HG02973 (cell line): ENCODE measurements at regions not wholly inside any gene's neighbourhood (a gene's known extent, or its start where the extent isn't known, plus 50 kb on each side); places are given as distances from the start of the nearest gene placed in this dataset.

ENCODE experiments used
- ATAC-seq: cut with Tn5 transposase; IDR thresholded peaks from one replicate; pipeline ENCODE4 v1.9.1; 2021; ENCODE audit warnings: moderate library complexity; ENCODE audit not compliant: unreplicated experiment

- ATAC-seq = peak; percentile 26
Observed at GRCh38 chr6:105991561-105992314, 94.4 kb upstream of the PRDM1 start.

- no peak for ATAC-seq
Observed at GRCh38 chr6:105990151-105990550, 96.0 kb upstream of the PRDM1 start.

GRCh38 chr6:105988812-105989577 is 97.1 kb upstream of the PRDM1 start:
- no peak for ATAC-seq

GRCh38 chr6:105988321-105988720 is 97.8 kb upstream of the PRDM1 start:
- ATAC-seq = no peak

- ATAC-seq = no peak
Observed at GRCh38 chr6:105987516-105987915, 98.6 kb upstream of the PRDM1 start.

- no peak for ATAC-seq
Observed at GRCh38 chr6:105986998-105987397, 99.1 kb upstream of the PRDM1 start.

GRCh38 chr6:105985816-105986632 is 100.1 kb upstream of the PRDM1 start:
- ATAC-seq = no peak

GRCh38 chr6:105985098-105985815 is 100.9 kb upstream of the PRDM1 start:
- ATAC-seq = no peak

- no peak for ATAC-seq
Observed at GRCh38 chr6:105983763-105984162, 102.4 kb upstream of the PRDM1 start.

GRCh38 chr6:105982761-105983540 is 103.2 kb upstream of the PRDM1 start:
- no peak for ATAC-seq

- no peak for ATAC-seq
Observed at GRCh38 chr6:105981888-105982358, 104.2 kb upstream of the PRDM1 start.

- ATAC-seq = no peak
Observed at GRCh38 chr6:105981002-105981887, 104.9 kb upstream of the PRDM1 start.

GRCh38 chr6:105978974-105979373 is 107.2 kb upstream of the PRDM1 start:
- no peak for ATAC-seq

- no peak for ATAC-seq
Observed at GRCh38 chr6:105977934-105978504, 108.1 kb upstream of the PRDM1 start.

- no peak for ATAC-seq
Observed at GRCh38 chr6:105974986-105975385, 111.2 kb upstream of the PRDM1 start.

- no peak for ATAC-seq
Observed at GRCh38 chr6:105972440-105972839, 113.7 kb upstream of the PRDM1 start.

GRCh38 chr6:105968603-105969333 is 117.4 kb upstream of the PRDM1 start:
- ATAC-seq = no peak
